OCI-LY7 (cell line): ENCODE measurements at regions not wholly inside any gene's neighbourhood (a gene's known extent, or its start where the extent isn't known, plus 50 kb on each side); places are given as distances from the start of the nearest gene placed in this dataset.
A peak's percentile ranks its signal among the peaks of the same experiment; 100 is the strongest.

Experiments
- BruUV-seq: library from RNA; stranded (reverse); fragments of 400-500 nt; replicated peaks from 2 replicates; lab custom pipeline; 2021; lab: Mats Ljungman, UMichigan
- CTCF ChIA-PET: fragments of 300-600 bp; sonication (Branson Sonifier 250); formaldehyde crosslinking; loops from one replicate; lab custom pipeline; 2022; ENCODE audit warnings: antibody characterized with exemption; ENCODE audit not compliant: unreplicated experiment; lab: Charles Lee
- POLR2A ChIA-PET: fragments of 300-600 bp; sonication (Branson Sonifier 250); formaldehyde crosslinking; loops from one replicate; lab custom pipeline; 2022; ENCODE audit warnings: antibody characterized with exemption; lab: Charles Lee
- DNase-seq: peaks from one replicate; pipeline ENCODE4 v3.0.0-alpha.2; 2015; ENCODE audit warnings: low spot score
- H2AFZ ChIP-seq: fragments of 200-600 bp; sonication (generic), shearing (Covaris generic); 2 replicates; pipeline ENCODE4 v1.6.1; 2014; ENCODE audit warnings: mild to moderate bottlenecking, antibody characterized with exemption, low read length, moderate library complexity
- H3K27ac ChIP-seq: fragments of 200-600 bp; sonication (generic); 2 replicates; pipeline ENCODE4 v1.5.1; 2014; ENCODE audit warnings: mixed run types, low read depth, mild to moderate bottlenecking, moderate library complexity, low read length, inconsistent platforms; ENCODE audit not compliant: poor library complexity, severe bottlenecking
- H3K36me3 ChIP-seq: fragments of 200-600 bp; sonication (generic); 2 replicates; pipeline ENCODE4 v1.6.1; 2014; ENCODE audit warnings: mild to moderate bottlenecking, antibody characterized with exemption, low read length, moderate library complexity, mixed read lengths; ENCODE audit not compliant: insufficient read depth
- H3K4me1 ChIP-seq: fragments of 200-600 bp; sonication (generic); 2 replicates; pipeline ENCODE4 v1.5.1; 2014; ENCODE audit warnings: mild to moderate bottlenecking, low read length; ENCODE audit not compliant: insufficient read depth, poor library complexity, severe bottlenecking
- H3K4me2 ChIP-seq: fragments of 200-600 bp; sonication (generic); 2 replicates; pipeline ENCODE4 v1.6.1; 2014; ENCODE audit warnings: mild to moderate bottlenecking, low read length
- H3K4me3 ChIP-seq: fragments of 200-600 bp; sonication (generic); 2 replicates; pipeline ENCODE4 v1.5.1; 2014; ENCODE audit warnings: mild to moderate bottlenecking, low read depth, low read length; ENCODE audit not compliant: poor library complexity, severe bottlenecking
- H3K79me2 ChIP-seq: fragments of 200-600 bp; sonication (generic); 2 replicates; pipeline ENCODE4 v1.6.1; 2016; ENCODE audit warnings: low read depth, mild to moderate bottlenecking, low read length, moderate library complexity, mixed read lengths; ENCODE audit not compliant: insufficient read depth
- H3K9me2 ChIP-seq: fragments of 200-600 bp; sonication (generic); 2 replicates; pipeline ENCODE4 v1.6.1; 2016; ENCODE audit warnings: mild to moderate bottlenecking, low read length, mixed read lengths; ENCODE audit not compliant: insufficient read depth
- H3K9me3 ChIP-seq: fragments of 200-600 bp; sonication (generic); 2 replicates; pipeline ENCODE4 v1.6.1; 2014; ENCODE audit warnings: mild to moderate bottlenecking, mixed run types, low read length, mixed read lengths
- H4K20me1 ChIP-seq: fragments of 200-600 bp; sonication (generic); 2 replicates; pipeline ENCODE4 v1.6.1; 2014; ENCODE audit warnings: mild to moderate bottlenecking, antibody characterized with exemption, low read length, moderate library complexity, mixed read lengths; ENCODE audit not compliant: insufficient read depth
- CTCF ChIP-seq: fragments of 200-600 bp; sonication (generic); conservative IDR thresholded peaks from 2 replicates; pipeline ENCODE4 v1.5.1; 2014; ENCODE audit warnings: mild to moderate bottlenecking, antibody characterized with exemption, low read length, moderate library complexity, mixed read lengths
- EZH2phosphoT487 ChIP-seq: fragments of 200-600 bp; sonication (generic); IDR thresholded peaks from 2 replicates; pipeline ENCODE4 v1.6.1; 2018; ENCODE audit warnings: low read depth, borderline replicate concordance, mild to moderate bottlenecking, mixed run types, antibody characterized with exemption, low read length, moderate library complexity, mixed read lengths
- intact Hi-C: fragments of 100-400 bp; cut with micrococcal nuclease; formaldehyde crosslinking; loops from one replicate; pipeline ENCODE4 v1.10.0; 2022; ENCODE audit not compliant: unreplicated experiment

- Histone ChIP-seq H2AFZ (no peak overlapping the region), H3K9me3 (no peaks in the 10 kb centered on the region), H3K9me2 (no peaks in the 10 kb centered on the region), H3K36me3 (no peaks in the 10 kb centered on the region), H3K27ac (no peak overlapping the region), H4K20me1 (no peaks in the 10 kb centered on the region), H3K79me2 (no peaks in the 10 kb centered on the region), H3K4me2 (no peak overlapping the region), H3K4me1 (no peaks in the 10 kb centered on the region), H3K4me3 (no peak overlapping the region)
- POLR2A ChIA-PET, result interaction anchor here (0.6 to 0.7 kb wide), 2 partner anchors 333 to 524 kb away, joined by 3 read pairs; no protein-coding TSS in a partner anchor
- intact Hi-C loops, result no loop called here
- no peak for DNase-seq
- TF ChIP-seq CTCF (no peak), EZH2phosphoT487 (no peak)
- BruUV-seq, result no TSS peak
- CTCF ChIA-PET, result no interaction called here
Measured at GRCh38 chr7:155378959-155379871, 78.7 kb upstream of the EN2 start.

GRCh38 chr7:155380221-155380861, 77.6 kb upstream of the EN2 start:
- BruUV-seq, result no TSS peak
- peak; percentile 68 for DNase-seq
- TF ChIP-seq EZH2phosphoT487, result 0 out of 2 replicates have a peak, but pooled peaks have one; percentile 7
- TF ChIP-seq CTCF, result peak; percentile 80
- Histone ChIP-seq H3K9me2 (no peaks in the 10 kb centered on the region), H3K27ac (no peak overlapping the region), H3K9me3 (no peaks in the 10 kb centered on the region), H3K79me2 (no peaks in the 10 kb centered on the region), H4K20me1 (no peaks in the 10 kb centered on the region), H3K36me3 (no peaks in the 10 kb centered on the region), H3K4me2 (no peak overlapping the region), H2AFZ (no peak overlapping the region), H3K4me3 (no peak overlapping the region), H3K4me1 (no peaks in the 10 kb centered on the region)
- intact Hi-C loops, result loop anchor here (10.0 kb wide), 1 partner anchor 154 kb away; no protein-coding TSS in a partner anchor
- ChIA-PET CTCF (interaction anchor here (0.7 kb wide), 1 partner anchor 190 kb away, joined by 3 read pairs; no protein-coding TSS in a partner anchor), POLR2A (interaction anchor here (0.6 kb wide), 1 partner anchor 332 kb away, joined by 3 read pairs; no protein-coding TSS in a partner anchor)
